ENCODE measurements at regions not wholly inside any gene's neighbourhood (a gene's known extent, or its start where the extent isn't known, plus 50 kb on each side); places are given as distances from the start of the nearest gene placed in this dataset.

GRCh38 chr15:101124731-101125451 lies 127.0 kb downstream of the CHSY1 start:
- no peak for DNase-seq

- DNase-seq, result no peak
These were observed 128.5 kb downstream of the CHSY1 start for GRCh38 chr15:101123222-101123910.

- no peak for DNase-seq
These were observed 129.0 kb downstream of the CHSY1 start for GRCh38 chr15:101122806-101123205.

DNA sequence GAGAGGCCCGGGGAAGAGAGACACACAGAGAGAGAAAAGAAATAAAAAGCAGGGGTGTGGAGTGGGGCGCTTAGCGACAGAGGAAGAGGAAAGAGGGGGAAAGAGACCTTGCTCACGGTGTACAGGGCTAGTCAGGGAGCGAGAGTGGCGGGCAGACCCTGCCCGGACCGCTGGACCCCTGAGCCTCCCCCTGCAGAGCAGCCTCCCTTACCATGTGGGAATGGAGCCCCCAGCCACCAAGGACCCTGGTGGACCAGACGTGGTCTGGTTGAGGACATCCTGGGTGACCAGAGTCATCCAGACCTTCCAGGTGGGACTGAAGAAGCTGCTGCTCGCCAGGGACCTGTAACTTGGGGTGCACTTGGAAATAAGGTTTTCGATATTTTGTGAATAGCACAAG lies 129.6 kb downstream of the CHSY1 start:
- no peak for DNase-seq

GRCh38 chr15:101121511-101122090 lies 130.2 kb downstream of the CHSY1 start:
- peak; percentile 33 to 34 for DNase-seq

GRCh38 chr15:101120987-101121386 lies 130.9 kb downstream of the CHSY1 start:
- no peak for DNase-seq

DNA sequence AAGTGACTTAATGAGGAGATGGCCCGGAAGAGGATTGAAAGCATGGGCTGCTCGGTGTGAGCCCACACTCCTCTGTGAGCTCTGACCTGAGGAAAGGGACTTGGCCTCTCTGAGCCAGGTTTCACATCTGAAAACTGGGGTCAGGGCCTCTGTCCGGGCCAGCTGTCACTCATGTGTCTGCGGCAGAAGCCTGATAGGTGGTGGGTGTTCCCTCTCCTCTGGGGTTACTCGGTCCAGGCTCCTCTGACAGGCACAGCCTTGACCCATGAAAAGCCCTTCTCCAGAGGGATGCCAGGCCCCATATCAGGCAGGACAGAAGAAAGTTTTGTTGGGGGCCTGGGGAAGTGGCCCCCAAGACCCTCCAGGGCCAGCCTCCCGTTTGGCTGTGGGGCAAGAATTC lies 131.4 kb downstream of the CHSY1 start:
- no peak for DNase-seq
